RWPE1 (cell line): ENCODE measurements at regions not wholly inside any gene's neighbourhood (a gene's known extent, or its start where the extent isn't known, plus 50 kb on each side); places are given as distances from the start of the nearest gene placed in this dataset.

Experiments
- CTCF ChIA-PET: fragments of 350-600 bp; sonication (Branson Sonifier 250); formaldehyde crosslinking; extraction: SDS; loops from one replicate; lab custom pipeline; 2021; lab: Yijun Ruan, JAX
- POLR2A ChIA-PET: fragments of 400-600 bp; formaldehyde crosslinking; extraction: SDS; loops from one replicate; lab custom pipeline; 2020; ENCODE audit warnings: antibody characterized with exemption; ENCODE audit not compliant: low non-redundant PET; lab: Yijun Ruan, JAX
- DNase-seq: peaks from one replicate; pipeline ENCODE4 v3.0.0; 2012; ENCODE audit warnings: low spot score
- H3K27ac ChIP-seq: fragments of 450-650 bp; 2 replicates; pipeline ENCODE4 v1.5.1; 2017
- TF ChIP-seq, protein P1 (sequence below): fragments of 450-650 bp; conservative IDR thresholded peaks from 2 replicates; pipeline ENCODE4 v1.5.1; 2017; ENCODE audit warnings: low read depth, mild to moderate bottlenecking

DNA sequence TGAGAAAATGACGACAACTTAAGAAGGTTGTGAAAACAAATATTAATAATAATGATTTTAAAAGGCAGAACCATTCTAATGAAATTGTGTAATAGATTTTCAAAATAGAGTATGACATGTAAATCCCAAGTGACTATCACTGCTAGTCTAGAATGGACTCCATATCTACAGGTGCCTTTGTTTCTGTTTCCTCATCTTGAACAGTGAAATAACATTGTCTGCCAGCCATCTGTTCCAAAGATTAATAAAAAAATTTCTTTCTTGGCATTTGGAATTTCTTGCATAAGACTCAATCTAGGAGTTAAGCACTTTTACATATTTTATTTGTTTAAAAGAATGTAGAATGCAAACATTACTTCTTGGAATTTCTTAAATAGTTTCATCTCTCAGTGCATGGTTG, 520.1 kb upstream of the ARGLU1 start:
- ChIA-PET CTCF (no interaction called here), POLR2A (no interaction called here)
- no peak for DNase-seq
- no peak overlapping the region for H3K27ac ChIP-seq
- TF ChIP-seq, protein P1, sequence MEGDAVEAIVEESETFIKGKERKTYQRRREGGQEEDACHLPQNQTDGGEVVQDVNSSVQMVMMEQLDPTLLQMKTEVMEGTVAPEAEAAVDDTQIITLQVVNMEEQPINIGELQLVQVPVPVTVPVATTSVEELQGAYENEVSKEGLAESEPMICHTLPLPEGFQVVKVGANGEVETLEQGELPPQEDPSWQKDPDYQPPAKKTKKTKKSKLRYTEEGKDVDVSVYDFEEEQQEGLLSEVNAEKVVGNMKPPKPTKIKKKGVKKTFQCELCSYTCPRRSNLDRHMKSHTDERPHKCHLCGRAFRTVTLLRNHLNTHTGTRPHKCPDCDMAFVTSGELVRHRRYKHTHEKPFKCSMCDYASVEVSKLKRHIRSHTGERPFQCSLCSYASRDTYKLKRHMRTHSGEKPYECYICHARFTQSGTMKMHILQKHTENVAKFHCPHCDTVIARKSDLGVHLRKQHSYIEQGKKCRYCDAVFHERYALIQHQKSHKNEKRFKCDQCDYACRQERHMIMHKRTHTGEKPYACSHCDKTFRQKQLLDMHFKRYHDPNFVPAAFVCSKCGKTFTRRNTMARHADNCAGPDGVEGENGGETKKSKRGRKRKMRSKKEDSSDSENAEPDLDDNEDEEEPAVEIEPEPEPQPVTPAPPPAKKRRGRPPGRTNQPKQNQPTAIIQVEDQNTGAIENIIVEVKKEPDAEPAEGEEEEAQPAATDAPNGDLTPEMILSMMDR, result no peak

DNA sequence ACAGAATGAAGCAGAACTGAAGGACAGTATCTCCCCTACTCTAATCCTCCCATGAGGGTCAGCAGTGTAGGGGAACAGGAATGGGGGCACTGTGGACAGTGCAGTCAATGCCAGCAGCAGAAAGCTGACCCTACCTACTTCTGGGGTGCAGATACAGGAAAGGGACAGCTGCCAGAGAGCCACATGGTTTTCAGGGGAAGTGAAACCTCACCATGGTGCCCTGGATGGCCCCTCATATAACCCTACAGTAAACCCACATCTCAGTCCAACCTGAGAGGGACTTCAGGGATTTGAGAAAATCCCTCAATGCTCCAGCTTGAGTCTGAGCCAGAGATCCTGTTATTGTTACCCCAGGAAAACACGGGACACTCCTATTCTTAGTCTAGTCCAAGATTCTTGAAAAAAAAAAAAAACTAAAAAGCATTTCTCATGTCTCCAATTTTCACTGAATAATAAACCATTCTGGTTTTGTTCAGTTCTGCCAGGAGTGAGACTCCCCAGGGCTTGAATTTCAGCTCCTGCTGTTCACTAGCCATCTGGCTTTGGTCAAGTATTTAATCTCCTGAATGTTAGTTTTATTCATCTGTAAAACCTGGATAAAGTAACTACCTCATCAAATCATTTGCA, 511.6 kb upstream of the ARGLU1 start:
- CTCF ChIA-PET, result no interaction called here
- H3K27ac ChIP-seq, result no peak overlapping the region
- TF ChIP-seq, protein P1, result no peak
- no peak for DNase-seq
- POLR2A ChIA-PET, result no interaction called here

DNA sequence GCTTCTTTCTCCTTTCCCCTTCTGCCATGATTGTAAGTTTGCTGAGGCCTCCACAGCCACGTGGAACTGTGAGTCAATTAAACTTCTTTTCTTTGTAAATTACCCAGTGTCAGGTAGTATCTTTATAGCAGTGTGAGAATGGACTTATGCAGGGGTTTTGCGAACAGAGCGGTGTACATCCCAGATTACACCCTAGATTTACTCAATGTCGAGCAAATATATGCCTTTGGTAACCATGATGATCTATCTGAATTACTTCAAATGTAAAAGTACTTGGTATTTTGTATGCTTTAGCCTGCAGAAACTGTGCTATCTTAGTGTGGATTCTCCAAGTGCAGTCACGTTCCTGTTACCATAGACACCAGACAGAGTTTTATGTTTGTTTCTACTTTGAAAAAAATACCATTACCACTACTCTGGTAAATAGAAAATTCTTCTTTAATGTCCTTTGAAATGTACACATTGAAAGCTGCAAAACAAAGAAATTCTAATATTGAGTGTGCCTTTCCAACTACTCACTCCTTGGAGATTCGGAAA, 510.4 kb upstream of the ARGLU1 start:
- ChIA-PET CTCF (no interaction called here), POLR2A (no interaction called here)
- no peak for DNase-seq
- TF ChIP-seq, protein P1, result no peak
- H3K27ac ChIP-seq, result no peak overlapping the region

DNA sequence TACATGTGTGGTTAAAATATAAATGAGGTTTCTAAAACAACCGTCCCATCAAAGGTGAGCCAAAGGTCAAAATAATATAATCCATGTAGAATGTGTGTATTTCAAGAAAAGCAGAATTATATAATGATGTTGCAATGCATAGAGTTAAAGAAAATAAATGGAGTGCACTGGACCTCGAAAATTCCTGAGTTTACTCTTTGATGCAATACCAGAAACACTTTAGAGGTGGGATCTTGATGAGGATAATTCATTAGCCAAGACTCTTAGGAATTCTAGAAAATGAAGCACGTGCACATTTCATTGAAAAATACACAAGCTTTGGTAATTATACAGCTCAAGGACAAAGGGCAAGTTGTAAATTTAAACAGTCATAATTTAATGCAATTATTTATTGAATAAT, 508.9 kb upstream of the ARGLU1 start:
- no peak overlapping the region for H3K27ac ChIP-seq
- TF ChIP-seq, protein P1, result no peak
- ChIA-PET CTCF (no interaction called here), POLR2A (no interaction called here)
- no peak for DNase-seq

DNA sequence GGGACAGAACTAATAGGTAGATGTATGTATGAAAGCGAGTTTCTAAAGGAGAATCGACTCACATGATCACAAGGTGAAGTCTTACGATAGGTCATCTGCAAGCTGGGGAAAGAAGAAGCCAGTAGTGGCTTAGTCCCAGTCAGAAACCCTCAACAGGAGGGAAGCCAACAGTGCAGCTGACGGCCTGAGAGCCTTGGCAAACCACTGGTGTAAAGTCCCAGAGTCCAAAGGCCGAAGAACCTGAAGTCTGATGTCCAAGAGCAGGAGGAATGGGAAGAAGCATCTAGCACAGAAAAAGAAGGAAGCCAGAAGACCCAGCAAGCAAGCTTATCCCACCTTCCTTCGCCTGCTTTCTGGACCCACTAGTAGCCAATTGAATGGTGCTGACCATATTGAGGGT, 507.6 kb upstream of the ARGLU1 start:
- CTCF ChIA-PET, result no interaction called here

DNA sequence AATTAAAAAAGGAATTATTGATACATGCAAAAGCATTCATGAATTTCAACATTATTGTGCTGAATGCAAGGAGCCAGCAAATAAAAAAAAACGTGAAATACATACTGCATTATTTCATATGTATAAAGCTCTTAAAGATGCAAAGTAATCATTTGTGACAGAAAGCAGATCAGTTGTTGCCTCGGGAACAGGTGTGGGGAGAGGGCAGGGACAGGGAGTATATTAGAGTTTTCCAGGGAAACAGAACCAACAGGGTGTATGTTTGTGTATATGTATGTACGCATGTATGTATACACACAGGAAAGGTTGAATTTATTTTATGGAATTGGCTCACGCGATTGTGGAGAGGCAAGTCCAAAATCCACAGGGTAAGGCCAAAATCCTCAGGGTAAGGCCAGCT, 502.9 kb upstream of the ARGLU1 start:
- ChIA-PET POLR2A (no interaction called here), CTCF (no interaction called here)
- DNase-seq, result no peak
- no peak overlapping the region for H3K27ac ChIP-seq
- TF ChIP-seq, protein P1, result no peak

More for the DNA sequence above, 507.6 kb upstream of the ARGLU1 start:
- no peak overlapping the region for H3K27ac ChIP-seq
- POLR2A ChIA-PET, result no interaction called here
- TF ChIP-seq, protein P1, result no peak
- no peak for DNase-seq
